Heart left ventricle (tissue), 13 donors: ENCODE measurements at regions not wholly inside any gene's neighbourhood (a gene's known extent, or its start where the extent isn't known, plus 50 kb on each side); places are given as distances from the start of the nearest gene placed in this dataset.

Experiments
- POLR2A ChIP-seq, 2 donors: fragments of 450-650 bp; IDR thresholded peaks; one replicate each; pipeline ENCODE4 v1.6.1; 2017; ENCODE audit warnings: antibody characterized with exemption in 2 of 2, mild to moderate bottlenecking in 2 of 2, moderate library complexity in 2 of 2
- TF ChIP-seq, protein P1 (sequence below), 12 donors: fragments of 200-600 bp; sonication (generic) in 4 of 12; IDR thresholded peaks; one replicate each; pipeline versions ENCODE4 v1.5.0 to v1.8.0; 2018 to 2022; ENCODE audit warnings: antibody characterized with exemption in 12 of 12, mild to moderate bottlenecking in 5 of 12
- donor health status: ischemic (EF 13 %, LVEDD 7.1; RV severe dilation, severe dysfunction).
- donor health status: DM: no; HTN: yes; CAD: no.
- donor health status: DM: no; HTN: no; CAD: no.
- donor health status: ischemic (EF 25% LVEDD 6.9; RV normal size, moderate dysfunction).
- donor health status: ischemic (EF 25% LVEDD 5.7; RV mildly dilated, moderate dysfunction).
- donor health status: ischemic (EF 35%, LVEDD 5.7; RV mildly dilated, moderate dysfunction).
- donor health status: nonischemic (EF 11% LVEDD 7.7; RV severe dilation, severe dysfunction).
- donor health status: DM: yes; HTN: yes; CAD: no.
- donor health status: PGD.
- donor health status: ischemic (EF 29% LVEDD 5.4; RV normal size, mild dysfunction).
- donor health status: nonischemic (EF 23%, LVEDD 6.1; RV moderate dilation, normal function).

DNA sequence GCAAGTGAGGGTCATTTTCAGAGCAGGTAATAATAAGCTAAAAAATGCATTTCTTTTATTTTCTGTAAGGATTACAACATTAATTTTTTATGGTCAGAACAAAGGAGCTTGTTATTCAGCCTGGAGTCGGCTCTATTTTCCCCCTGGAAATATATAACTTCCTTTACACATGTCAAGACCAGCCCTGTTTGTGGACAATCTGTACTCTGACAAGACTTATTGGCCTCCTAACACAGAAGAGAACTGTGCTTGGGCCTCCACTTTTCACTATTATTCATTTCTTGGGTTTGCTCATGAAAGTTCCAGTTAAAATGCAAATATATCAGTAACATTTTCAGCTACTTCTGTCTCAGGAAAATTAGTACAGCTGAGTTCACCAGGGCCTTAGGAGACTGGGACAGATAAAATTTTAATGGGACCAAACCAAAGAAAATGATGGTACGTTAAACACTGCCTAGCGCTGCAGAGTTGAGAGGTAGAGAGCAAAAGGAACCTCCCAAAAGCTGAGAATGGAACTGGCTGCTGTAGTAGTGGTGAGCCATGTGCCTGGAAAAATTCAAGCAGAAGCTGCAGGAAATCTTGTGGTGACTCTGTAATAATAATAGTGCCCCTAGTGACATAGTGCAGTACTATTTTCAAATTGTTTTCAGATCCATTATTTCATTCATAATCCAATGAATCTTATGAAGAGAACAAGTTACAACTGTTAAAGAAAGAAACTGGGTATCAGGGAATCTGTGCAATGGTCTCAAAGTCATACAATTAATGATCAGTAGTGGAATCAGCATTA lies 227.2 kb upstream of the KIAA1217 start:
- TF ChIP-seq POLR2A (IDR thresholded peaks at IDR 0.05), result no peak
- TF ChIP-seq, protein P1, sequence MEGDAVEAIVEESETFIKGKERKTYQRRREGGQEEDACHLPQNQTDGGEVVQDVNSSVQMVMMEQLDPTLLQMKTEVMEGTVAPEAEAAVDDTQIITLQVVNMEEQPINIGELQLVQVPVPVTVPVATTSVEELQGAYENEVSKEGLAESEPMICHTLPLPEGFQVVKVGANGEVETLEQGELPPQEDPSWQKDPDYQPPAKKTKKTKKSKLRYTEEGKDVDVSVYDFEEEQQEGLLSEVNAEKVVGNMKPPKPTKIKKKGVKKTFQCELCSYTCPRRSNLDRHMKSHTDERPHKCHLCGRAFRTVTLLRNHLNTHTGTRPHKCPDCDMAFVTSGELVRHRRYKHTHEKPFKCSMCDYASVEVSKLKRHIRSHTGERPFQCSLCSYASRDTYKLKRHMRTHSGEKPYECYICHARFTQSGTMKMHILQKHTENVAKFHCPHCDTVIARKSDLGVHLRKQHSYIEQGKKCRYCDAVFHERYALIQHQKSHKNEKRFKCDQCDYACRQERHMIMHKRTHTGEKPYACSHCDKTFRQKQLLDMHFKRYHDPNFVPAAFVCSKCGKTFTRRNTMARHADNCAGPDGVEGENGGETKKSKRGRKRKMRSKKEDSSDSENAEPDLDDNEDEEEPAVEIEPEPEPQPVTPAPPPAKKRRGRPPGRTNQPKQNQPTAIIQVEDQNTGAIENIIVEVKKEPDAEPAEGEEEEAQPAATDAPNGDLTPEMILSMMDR (IDR thresholded peaks at IDR 0.05), result peak in 2 of 12 donors; percentile 7 to 14
